Kidney glomerular epithelial cell (primary cell): ENCODE measurements at regions not wholly inside any gene's neighbourhood (a gene's known extent, or its start where the extent isn't known, plus 50 kb on each side); places are given as distances from the start of the nearest gene placed in this dataset.

Experiments
- DNase-seq: peaks from one replicate; lab custom pipeline; 2025; lab: John Stamatoyannopoulos, UW

DNA sequence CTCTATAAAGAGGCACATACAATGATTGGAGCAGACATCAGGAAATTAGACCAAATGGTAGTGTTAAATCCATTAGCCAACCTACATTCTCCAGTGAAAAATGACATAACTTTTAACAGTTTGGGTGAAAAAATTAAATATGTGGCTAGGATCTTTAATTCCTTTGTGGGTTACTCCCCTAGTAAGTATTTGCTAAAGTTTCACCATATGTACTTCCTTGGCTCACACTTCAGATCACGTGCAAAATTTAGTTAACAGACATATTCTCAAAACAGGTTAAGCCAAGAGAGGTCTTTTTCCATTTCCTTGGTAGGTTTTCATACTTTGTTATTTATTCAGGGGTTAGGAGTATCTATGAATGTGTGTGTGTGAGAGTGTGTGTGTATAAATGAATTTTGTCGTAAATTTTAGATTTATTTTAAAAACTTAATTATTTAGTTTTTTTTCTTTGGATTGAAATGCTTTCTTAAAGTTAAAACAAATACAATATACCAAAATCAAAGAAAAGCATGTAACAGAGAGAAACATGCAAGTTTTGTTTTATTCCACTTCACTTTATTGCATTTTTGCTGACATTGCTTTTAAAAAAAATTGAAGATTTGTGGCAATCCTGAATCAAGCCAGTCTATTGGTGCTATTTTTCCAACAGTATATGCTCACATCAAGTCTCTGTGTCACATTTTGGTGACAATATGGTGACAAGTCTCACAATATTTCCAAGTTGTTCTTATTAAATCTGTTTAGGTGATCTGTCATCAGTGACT, 258.7 kb downstream of the FLRT2 start:
- DNase-seq: no peak

GRCh38 chr14:85766295-85766694, 236.4 kb downstream of the FLRT2 start:
- no peak for DNase-seq

DNA sequence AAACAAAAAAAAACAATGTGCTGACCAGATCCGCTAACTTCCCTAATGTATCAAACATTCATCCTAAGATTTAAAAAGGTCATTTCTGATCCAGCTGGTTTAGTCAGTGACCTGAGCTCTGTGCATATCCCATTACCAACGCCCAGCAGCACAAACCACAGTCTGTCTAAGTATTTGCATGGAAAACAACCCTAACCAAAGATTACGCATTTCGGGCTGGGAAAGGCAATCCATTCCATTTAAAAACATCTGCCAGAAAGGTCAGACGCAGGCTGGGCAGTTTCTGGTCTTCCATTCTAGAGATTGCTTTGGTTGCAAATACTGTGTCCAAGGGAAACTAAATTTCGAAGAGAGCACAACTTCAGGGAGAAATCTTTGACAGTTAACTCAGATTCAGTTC, 234.9 kb downstream of the FLRT2 start:
- no peak for DNase-seq

DNA sequence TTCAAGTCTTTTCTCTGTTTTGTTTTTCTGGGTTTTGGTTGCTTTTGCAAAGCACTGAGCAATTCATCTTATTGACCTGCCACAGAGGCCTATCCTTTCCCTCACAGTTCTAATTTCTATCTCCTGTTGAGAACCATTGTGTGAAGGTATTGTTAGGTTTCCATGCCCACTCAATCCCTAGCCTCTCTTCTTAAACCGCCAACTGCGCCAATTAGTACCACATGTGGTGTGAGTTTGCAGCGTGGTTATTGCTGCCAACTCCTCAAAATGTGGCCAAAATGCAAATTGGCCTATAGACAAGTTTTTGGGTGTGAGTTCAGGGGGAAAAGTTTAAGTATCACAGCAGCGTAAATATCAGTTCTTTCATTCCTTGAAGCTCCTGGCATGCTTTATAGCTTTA, 232.6 kb downstream of the FLRT2 start:
- no peak for DNase-seq

GRCh38 chr14:85752175-85752574, 222.2 kb downstream of the FLRT2 start:
- no peak for DNase-seq

DNA sequence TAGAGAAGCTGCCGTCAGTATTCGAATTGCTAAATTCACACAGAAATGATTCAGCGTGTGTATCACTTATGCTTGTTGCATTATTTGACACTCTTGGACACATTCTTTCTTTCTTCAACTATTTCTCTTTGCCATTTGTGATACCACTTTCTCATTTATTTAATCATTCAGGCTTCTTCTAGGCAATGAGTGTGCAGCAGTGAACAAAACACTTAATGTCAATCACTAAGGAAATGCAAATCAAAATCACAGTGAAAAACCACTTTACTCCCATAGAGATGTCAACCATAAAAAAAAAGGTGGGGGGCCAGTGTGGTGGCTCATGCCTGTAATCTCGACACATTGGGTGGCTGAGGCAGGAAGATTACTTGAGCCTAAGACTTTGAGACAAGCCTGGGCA, 214.6 kb downstream of the FLRT2 start:
- DNase-seq: no peak

DNA sequence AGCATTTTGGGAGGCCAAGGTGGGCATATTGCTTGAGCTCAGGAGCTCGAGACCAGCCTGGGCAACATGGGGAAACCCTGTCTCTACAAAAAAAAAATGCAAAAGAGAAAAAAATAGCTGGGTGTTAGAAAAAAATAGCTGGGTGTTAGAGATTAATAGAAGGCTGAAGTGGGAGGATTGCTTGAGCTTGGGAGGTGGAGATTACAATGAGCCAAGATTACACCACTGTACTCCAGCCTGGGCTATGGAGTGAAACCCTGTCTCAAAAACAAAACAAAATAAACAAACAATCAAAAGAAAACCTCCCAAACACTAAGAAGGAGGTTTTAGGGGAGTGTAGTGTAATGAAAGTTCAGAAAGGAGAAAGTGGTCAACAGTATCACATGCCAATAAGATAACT, 202.1 kb downstream of the FLRT2 start:
- DNase-seq: no peak

DNA sequence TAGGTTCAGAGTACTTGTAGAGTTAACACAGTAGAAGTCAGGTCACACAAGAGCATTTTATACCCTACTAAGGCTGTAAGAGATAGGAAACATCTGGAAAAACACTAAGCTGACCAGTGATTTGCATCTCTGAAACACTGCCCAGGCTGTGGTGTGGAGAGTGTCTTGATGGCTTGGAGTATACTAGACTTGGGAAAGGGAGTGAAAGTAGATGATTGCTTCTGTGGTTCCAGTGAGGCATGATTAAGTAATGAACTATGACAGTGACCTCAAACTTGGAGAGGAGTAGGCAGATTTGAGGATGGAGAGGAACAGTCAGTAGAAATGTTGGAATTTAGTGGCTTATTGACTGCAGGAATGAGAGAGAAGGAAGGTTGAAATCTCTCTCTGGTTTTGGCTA, 201.2 kb downstream of the FLRT2 start:
- peak; percentile 21 for DNase-seq

DNA sequence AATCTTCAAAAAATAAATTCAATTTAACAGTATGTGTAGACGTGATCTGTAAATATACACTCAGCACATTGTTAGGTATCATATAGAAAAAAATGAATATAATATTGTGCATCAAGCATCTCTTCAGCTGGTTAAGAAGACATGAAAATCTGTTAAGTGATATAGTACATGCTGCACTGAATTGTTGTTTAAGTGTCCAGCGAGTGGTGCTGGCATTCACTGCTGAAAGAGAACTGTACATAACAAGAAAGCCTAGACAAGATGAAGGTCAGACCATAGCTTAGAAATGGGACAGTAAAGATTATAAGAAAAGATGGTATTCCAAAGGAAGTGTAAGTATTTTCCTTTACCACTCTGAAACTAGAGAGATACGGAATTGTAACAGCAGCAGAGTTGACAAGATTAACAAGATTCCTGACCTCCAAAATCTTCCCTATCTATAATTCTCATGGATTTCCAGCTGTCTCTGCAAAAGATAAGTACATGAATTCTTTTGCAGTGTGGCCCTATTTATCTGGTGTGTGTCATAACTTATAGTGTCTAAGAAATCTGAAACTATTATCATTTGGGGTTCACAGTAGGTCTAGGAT, 198.6 kb downstream of the FLRT2 start:
- no peak for DNase-seq

- DNase-seq: no peak
Measured at GRCh38 chr14:85714069-85714468, 184.1 kb downstream of the FLRT2 start.

GRCh38 chr14:85711620-85712019, 181.7 kb downstream of the FLRT2 start:
- DNase-seq: no peak
